Mucosa of stomach (tissue), 1 donor: ENCODE measurements at regions not wholly inside any gene's neighbourhood (a gene's known extent, or its start where the extent isn't known, plus 50 kb on each side); places are given as distances from the start of the nearest gene placed in this dataset.
"Not testable (repeated sequence)": the region's sequence is repeated elsewhere in the genome, so short reads cannot be mapped to it uniquely, and the experiment has no call there.

Source experiments
- H3K27me3 ChIP-seq: one replicate; pipeline ENCODE4 v1.7.0; 2013; ENCODE audit warnings: mild to moderate bottlenecking, low read length; ENCODE audit not compliant: control insufficient read depth, insufficient read depth
- H3K36me3 ChIP-seq: one replicate; pipeline ENCODE4 v1.7.0; 2013; ENCODE audit warnings: low read length; ENCODE audit not compliant: control insufficient read depth, insufficient read depth
- H3K4me1 ChIP-seq: one replicate; pipeline ENCODE4 v1.7.0; 2013; ENCODE audit warnings: mild to moderate bottlenecking, low read length; ENCODE audit not compliant: control insufficient read depth, insufficient read depth
- H3K4me3 ChIP-seq: one replicate; pipeline ENCODE4 v1.7.0; 2013; ENCODE audit warnings: low read length
- H3K9ac ChIP-seq: one replicate; pipeline ENCODE4 v1.7.0; 2013; ENCODE audit warnings: mild to moderate bottlenecking, low read length, moderate library complexity
- H3K9me3 ChIP-seq: one replicate; pipeline ENCODE4 v1.7.0; 2013; ENCODE audit warnings: mild to moderate bottlenecking, low read length, moderate library complexity; ENCODE audit not compliant: control insufficient read depth
- donor health status: Pancreatic carcinoma.

DNA sequence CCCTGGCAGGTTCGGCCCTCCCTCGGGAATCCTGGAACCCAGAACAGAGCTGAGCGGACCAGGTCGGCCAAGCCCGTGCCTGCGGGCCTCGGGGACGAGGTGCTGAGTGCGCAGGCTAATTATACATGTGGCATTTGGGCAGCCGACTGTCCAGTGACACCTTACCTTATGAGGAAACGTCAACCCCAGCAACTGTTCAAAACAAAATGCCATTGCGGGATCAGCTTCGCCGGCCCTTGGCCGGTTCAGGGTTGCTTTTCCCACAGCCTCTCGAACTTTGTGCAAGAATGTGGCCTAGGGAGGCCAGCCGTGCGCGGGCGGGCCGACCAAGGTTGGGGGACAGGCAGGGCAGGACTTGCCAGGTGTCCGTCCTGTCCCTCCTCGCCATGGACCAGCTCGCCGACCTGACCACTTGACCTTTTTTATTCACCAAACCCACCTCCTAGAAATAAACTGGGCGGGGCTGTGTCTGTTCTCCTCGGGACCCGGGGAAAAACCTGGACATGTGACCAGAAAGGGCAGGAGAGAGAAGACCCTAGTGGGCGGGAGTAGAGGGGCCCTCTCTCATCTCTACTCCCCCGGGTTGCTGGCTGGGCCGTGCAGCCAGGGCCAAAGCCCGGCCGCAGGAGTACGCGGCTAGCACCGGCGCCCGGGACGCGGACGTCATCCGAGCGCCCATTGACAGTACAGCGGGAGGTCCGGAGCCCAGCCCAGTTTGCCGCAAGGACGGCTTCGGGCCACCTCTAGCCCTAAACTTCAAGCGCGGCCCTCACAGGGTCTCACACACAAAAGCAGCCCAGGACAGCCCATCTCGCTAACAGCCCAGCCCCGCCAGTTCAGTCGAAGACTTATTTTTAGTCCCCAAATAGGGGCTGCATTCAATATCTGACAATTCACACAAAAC, 134.3 kb upstream of the C11orf58 start:
- Histone ChIP-seq H3K4me3 (peak overlapping the region; percentile 67), H3K9ac (peak overlapping the region; percentile 59), H3K27me3 (peaks cover 64% of the 10 kb centered on the region), H3K9me3 (no peaks in the 10 kb centered on the region), H3K4me1 (peaks cover 33% of the 10 kb centered on the region), H3K36me3 (no peaks in the 10 kb centered on the region)

DNA sequence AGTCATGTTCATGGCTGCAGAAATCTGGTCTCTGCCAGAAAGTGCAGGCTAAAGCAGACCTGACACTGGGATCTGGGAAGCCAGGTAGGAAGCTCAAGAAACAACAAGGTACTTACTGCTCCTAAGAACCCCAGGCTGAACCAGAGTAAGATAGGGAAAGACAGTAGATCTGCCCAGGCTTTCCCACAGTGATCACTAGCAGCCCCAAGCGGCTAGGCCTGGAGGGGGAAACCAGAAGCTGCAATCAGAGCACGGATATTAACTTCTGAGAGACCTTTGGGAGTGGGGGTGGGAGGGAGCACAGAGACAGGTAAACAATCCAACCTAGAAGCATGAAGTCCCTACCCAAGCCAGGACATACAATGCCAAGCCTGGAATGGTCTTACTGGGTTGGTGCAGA, 135.2 kb upstream of the C11orf58 start:
- H3K4me3 ChIP-seq = no peak overlapping the region
- H3K9ac ChIP-seq = no peak overlapping the region
- H3K36me3 ChIP-seq = no peaks in the 10 kb centered on the region
- peaks cover 33% of the 10 kb centered on the region for H3K4me1 ChIP-seq
- no peaks in the 10 kb centered on the region for H3K9me3 ChIP-seq
- H3K27me3 ChIP-seq = peaks cover 58% of the 10 kb centered on the region

DNA sequence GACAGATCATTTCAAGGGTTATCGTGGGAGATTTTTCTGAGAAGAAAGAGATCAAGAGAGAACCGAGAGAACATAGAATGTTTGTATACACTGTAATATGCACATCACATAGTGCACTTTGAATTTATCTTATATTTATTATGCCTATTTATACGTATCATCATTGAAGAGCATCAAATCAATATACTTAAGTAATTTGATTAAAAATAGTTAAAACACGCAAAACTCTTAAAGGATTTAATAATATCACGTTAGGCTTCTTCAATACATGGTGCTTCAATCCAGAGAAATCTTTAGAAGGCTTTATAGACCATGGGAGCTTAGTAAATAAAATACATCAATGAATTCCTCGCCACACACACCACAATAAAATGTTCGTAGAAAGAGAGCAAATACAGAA, 139.5 kb upstream of the C11orf58 start:
- Histone ChIP-seq H3K27me3 (peaks cover 14% of the 10 kb centered on the region), H3K9me3 (no peaks in the 10 kb centered on the region), H3K9ac (no peak overlapping the region), H3K36me3 (no peaks in the 10 kb centered on the region), H3K4me3 (no peak overlapping the region), H3K4me1 (no peaks in the 10 kb centered on the region)

- H3K9me3 ChIP-seq = no peaks in the 10 kb centered on the region
- no peaks in the 10 kb centered on the region for H3K36me3 ChIP-seq
- H3K9ac ChIP-seq = no peak overlapping the region
- H3K4me3 ChIP-seq = no peak overlapping the region
- peaks cover 6% of the 10 kb centered on the region for H3K27me3 ChIP-seq
- H3K4me1 ChIP-seq = no peaks in the 10 kb centered on the region
Observed at GRCh38 chr11:16598032-16598431, 140.4 kb upstream of the C11orf58 start.

- Histone ChIP-seq H3K9me3 (no peaks in the 10 kb centered on the region), H3K27me3 (no peaks in the 10 kb centered on the region), H3K4me1 (no peaks in the 10 kb centered on the region), H3K36me3 (no peaks in the 10 kb centered on the region), H3K9ac (no peak overlapping the region), H3K4me3 (no peak overlapping the region)
Observed at GRCh38 chr11:16596231-16596630, 142.2 kb upstream of the C11orf58 start.

DNA sequence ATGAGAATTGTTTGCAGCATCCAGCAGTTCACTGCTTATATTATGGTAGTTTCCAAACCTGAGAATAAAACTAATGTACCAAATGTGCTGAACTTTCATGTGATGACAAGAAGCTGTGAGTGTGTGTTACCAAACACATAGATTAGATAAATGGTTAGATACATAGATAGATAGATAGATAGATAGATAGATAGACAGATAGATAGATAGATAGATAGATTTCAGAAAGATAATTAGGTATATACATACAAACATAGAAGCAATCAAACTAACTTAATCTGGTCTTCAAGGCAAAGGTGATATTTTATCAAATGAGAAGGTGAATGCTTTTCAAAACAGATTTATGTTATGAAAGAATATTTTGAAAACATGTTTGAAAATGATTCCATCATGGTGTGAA, 147.3 kb upstream of the C11orf58 start:
- Histone ChIP-seq H3K9ac (no peak overlapping the region), H3K27me3 (no peaks in the 10 kb centered on the region), H3K4me1 (no peaks in the 10 kb centered on the region), H3K9me3 (no peaks in the 10 kb centered on the region), H3K36me3 (no peaks in the 10 kb centered on the region), H3K4me3 (no peak overlapping the region)

DNA sequence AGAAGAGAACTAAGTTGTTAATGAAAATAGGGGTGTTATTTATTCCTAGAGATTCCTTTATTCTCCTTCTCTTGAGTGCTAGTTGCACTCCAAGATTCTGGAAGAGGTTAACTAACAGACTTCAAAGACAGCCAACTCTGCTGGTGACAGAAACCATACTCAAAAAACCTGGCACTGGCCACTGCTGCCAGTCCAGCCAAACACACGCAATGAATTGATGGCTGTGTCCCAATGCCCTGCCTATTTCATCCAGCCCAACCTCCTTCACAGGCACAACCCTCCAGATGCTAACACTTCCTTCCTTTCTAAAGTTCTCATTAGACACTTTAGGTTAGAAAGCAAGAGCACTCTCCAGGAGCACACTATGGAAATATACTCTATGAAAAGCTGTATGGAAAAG, 150.8 kb upstream of the C11orf58 start:
- Histone ChIP-seq H3K36me3 (no peaks in the 10 kb centered on the region), H3K4me1 (no peaks in the 10 kb centered on the region), H3K4me3 (no peak overlapping the region), H3K27me3 (no peaks in the 10 kb centered on the region), H3K9ac (no peak overlapping the region), H3K9me3 (no peaks in the 10 kb centered on the region)

DNA sequence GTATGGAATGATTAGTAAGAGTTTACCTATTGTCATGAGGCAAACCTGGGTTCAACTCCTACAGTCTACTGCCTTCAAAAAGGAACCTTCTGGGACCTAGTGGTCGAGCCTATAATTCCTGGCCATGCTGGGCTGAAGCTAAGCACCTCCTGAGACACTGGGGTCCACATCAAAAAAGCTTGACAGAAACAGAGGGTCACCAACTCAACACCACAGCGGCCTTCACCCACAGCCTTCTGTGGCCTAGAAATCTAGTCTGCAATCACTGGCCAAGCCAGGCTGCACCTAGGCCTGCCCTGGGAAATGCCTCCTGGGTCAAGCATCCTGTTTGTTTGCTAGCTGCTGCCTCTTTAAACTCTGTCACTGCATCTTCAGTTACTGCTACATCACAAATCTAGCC, 153.9 kb upstream of the C11orf58 start:
- Histone ChIP-seq H3K9ac (no peak overlapping the region), H3K36me3 (no peaks in the 10 kb centered on the region)

GRCh38 chr11:16581078-16581477, 157.4 kb upstream of the C11orf58 start:
- not testable (repeated sequence) for H3K9me3 ChIP-seq, H3K9ac ChIP-seq, H3K27me3 ChIP-seq, H3K4me1 ChIP-seq, H3K4me3 ChIP-seq, H3K36me3 ChIP-seq

More for the DNA sequence above, 153.9 kb upstream of the C11orf58 start:
- H3K27me3 ChIP-seq = no peaks in the 10 kb centered on the region
- H3K4me3 ChIP-seq = no peak overlapping the region
- H3K9me3 ChIP-seq = no peaks in the 10 kb centered on the region
- H3K4me1 ChIP-seq = no peaks in the 10 kb centered on the region

DNA sequence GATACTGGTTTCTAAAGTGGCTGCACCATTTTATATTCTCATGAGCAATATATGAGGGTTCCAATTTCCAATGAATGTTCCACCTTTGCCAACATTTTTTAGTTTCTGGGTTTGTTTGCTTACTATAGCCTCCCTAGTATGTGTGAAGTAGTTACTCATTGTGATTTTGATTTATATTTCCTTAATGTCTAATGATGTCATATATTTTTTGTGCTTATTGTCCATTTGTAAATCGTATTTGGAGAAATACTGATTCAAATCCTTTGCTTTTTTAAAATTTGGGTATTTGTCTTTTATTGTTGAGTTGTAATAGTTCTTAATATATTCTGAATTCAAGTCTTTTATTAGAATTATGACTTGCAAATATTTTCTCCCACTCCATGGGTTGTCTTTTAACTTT, 161.0 kb upstream of the C11orf58 start:
- H3K4me1 ChIP-seq = no peaks in the 10 kb centered on the region
- no peak overlapping the region for H3K9ac ChIP-seq
- no peaks in the 10 kb centered on the region for H3K36me3 ChIP-seq
- no peaks in the 10 kb centered on the region for H3K9me3 ChIP-seq
- no peaks in the 10 kb centered on the region for H3K27me3 ChIP-seq
- no peak overlapping the region for H3K4me3 ChIP-seq

GRCh38 chr11:16574889-16575288, 163.6 kb upstream of the C11orf58 start:
- not testable (repeated sequence) for H3K9me3 ChIP-seq, H3K4me1 ChIP-seq, H3K4me3 ChIP-seq, H3K27me3 ChIP-seq, H3K36me3 ChIP-seq, H3K9ac ChIP-seq

GRCh38 chr11:16572945-16573344, 165.5 kb upstream of the C11orf58 start:
- H3K4me1 ChIP-seq = no peaks in the 10 kb centered on the region

More at GRCh38 chr11:16572945-16573344, 165.5 kb upstream of the C11orf58 start:
- no peaks in the 10 kb centered on the region for H3K9me3 ChIP-seq
- no peaks in the 10 kb centered on the region for H3K36me3 ChIP-seq
- no peak overlapping the region for H3K4me3 ChIP-seq
- H3K9ac ChIP-seq = no peak overlapping the region
- no peaks in the 10 kb centered on the region for H3K27me3 ChIP-seq
